ENCODE measurements at regions not wholly inside any gene's neighbourhood (a gene's known extent, or its start where the extent isn't known, plus 50 kb on each side); places are given as distances from the start of the nearest gene placed in this dataset.

DNA sequence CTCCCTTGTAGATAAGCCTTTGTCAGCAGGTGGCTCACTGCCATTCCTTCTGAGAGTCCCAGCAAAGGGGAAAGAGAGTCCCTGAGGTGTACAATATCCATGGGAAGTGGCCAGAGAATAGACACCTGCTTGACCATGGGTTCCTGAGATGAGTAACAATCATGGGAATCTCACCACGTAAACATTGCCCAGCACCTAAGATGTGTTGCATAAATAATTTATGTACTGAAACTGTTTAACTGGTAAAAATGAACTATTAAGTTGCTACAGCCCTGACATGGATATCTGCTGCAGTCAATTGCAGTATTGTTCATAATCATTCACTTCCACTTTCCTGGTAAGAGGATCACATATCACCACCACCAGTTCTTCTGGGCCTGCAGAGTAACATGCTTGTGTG, 123.8 kb upstream of the INHBA start:
- TF ChIP-seq POLR2AphosphoS5 (IDR thresholded peaks at IDR 0.05), result no peak
- TF ChIP-seq, protein P1, sequence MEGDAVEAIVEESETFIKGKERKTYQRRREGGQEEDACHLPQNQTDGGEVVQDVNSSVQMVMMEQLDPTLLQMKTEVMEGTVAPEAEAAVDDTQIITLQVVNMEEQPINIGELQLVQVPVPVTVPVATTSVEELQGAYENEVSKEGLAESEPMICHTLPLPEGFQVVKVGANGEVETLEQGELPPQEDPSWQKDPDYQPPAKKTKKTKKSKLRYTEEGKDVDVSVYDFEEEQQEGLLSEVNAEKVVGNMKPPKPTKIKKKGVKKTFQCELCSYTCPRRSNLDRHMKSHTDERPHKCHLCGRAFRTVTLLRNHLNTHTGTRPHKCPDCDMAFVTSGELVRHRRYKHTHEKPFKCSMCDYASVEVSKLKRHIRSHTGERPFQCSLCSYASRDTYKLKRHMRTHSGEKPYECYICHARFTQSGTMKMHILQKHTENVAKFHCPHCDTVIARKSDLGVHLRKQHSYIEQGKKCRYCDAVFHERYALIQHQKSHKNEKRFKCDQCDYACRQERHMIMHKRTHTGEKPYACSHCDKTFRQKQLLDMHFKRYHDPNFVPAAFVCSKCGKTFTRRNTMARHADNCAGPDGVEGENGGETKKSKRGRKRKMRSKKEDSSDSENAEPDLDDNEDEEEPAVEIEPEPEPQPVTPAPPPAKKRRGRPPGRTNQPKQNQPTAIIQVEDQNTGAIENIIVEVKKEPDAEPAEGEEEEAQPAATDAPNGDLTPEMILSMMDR (IDR thresholded peaks at IDR 0.05 in 8 of 11, conservative IDR thresholded peaks at IDR 0.05 in 3 of 11), result no peak
- peaks cover 0 to 9% (median under 1%) of the 10 kb centered on the region in 8 donors for H3K9me3 ChIP-seq
- 88 to 100% (median 91%) methylated on average over 1 of the region's 1 CpG for WGBS, 5 donors
- H3K4me3 ChIP-seq, result no peak overlapping the region
- DNase-seq, result no peak
- H3K4me1 ChIP-seq, result no peaks in the 10 kb centered on the region
- H3K27ac ChIP-seq, result no peak overlapping the region
- H3K36me3 ChIP-seq, result no peaks in the 10 kb centered on the region
- no peaks in the 10 kb centered on the region for H3K27me3 ChIP-seq (replicated peaks in 1 of 7)
- intact Hi-C loops (cut with DNase I; ENCODE audit: low total_unique reads), result no loop called here

DNA sequence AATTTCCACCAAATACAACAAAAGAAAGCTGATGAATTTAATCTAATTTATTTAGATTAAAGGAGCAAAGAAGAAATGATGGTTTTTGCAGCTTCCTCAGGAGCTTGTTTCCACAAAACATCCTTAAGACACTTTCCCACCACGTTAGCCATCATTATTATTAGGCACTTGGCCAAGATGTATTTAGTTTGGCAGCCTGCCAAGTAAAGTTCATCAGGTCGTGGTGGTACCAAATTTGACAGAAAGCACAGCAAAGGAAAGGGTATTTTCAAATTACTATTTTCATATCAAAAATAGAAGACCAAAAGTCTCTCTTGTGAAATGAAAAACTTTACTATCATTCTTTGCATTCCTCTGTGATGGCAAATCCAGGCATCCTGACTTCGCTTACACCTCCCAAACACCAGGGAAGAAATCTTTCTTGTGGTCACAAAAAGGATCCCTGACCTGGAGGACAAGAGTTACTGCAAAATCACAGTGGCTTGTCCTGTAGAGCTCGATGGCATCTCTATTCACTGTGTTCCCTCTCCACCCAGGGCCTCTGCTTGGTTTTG, 123.1 kb upstream of the INHBA start:
- H3K36me3 ChIP-seq, result no peaks in the 10 kb centered on the region
- DNase-seq, result no peak
- no peaks in the 10 kb centered on the region for H3K27me3 ChIP-seq (replicated peaks in 1 of 7)
- 39 to 52% (median 46%) methylated on average over 4 of the region's 4 CpGs for WGBS, 5 donors
- intact Hi-C loops (cut with DNase I; ENCODE audit: low total_unique reads), result no loop called here
- H3K4me1 ChIP-seq, result no peaks in the 10 kb centered on the region
- H3K4me3 ChIP-seq, result no peak overlapping the region
- H3K27ac ChIP-seq, result no peak overlapping the region
- no peak for TF ChIP-seq POLR2A (IDR thresholded peaks at IDR 0.05)
- no peak for TF ChIP-seq POLR2AphosphoS5 (IDR thresholded peaks at IDR 0.05)
- TF ChIP-seq, protein P1 (IDR thresholded peaks at IDR 0.05 in 8 of 11, conservative IDR thresholded peaks at IDR 0.05 in 3 of 11), result no peak
- peaks cover 0 to 2% (median 0%) of the 10 kb centered on the region in 8 donors for H3K9me3 ChIP-seq

DNA sequence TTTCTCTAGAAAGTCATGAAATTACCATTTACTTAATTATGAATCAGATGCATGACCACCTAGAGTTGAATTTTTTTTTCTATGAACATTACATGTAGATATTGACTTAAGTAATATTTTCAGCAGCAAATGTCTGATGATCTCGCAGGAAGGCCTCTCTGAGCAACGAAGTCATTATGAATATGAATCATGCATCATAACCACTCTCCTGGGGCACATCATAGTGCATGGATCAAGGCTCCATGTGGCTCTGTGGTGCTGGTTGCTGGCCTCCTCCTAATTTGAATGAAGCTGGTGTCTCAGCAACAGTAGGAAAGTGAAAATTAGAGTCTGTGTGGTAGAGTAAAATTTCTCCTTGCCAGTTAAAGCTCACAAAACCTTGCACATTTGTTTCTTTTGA, 121.4 kb upstream of the INHBA start:
- WGBS, 5 donors, result 61 to 80% (median 76%) methylated on average over 2 of the region's 2 CpGs
- intact Hi-C loops (cut with DNase I; ENCODE audit: low total_unique reads), result no loop called here

DNA sequence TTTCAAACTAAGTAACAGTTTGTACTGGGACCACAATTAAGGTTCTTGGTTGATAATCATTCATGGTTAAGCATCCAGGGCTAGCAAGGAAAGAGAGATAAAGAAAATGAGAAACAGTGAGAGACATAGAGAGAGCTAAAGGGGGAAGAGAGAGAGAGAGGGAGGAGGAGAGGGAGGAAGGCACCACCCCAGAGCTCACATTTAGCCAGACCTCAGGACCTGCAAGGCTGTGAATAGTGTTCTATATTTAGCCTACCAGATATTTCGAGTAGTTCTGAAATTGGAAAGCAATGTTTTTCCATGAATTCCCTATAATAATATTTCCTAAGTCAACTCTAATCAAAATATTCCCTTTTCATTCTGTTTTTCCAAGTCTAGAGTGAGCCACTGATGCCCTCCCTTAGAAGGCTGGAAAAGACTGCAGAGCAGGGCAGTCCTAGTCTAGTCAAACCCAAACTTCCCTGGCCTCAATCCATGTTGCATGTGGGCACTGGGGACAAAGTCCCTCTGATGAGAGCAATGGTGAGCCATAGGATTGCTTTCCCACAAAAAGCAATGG, 119.4 kb upstream of the INHBA start:
- intact Hi-C loops (cut with DNase I; ENCODE audit: low total_unique reads), result no loop called here
- Histone ChIP-seq H3K27ac (no peak overlapping the region), H3K9me3 (peaks cover 0 to 14% (median 0%) of the 10 kb centered on the region in 8 donors), H3K4me1 (no peaks in the 10 kb centered on the region), H3K4me3 (no peak overlapping the region), H3K27me3 (replicated peaks in 1 of 7) (no peaks in the 10 kb centered on the region), H3K36me3 (no peaks in the 10 kb centered on the region)
- WGBS, 5 donors, result 24 to 48% (median 46%) methylated on average over 1 of the region's 1 CpG
- DNase-seq, result no peak
- TF ChIP-seq POLR2AphosphoS5 (IDR thresholded peaks at IDR 0.05) (no peak), POLR2A (IDR thresholded peaks at IDR 0.05) (no peak)
- TF ChIP-seq, protein P1 (IDR thresholded peaks at IDR 0.05 in 8 of 11, conservative IDR thresholded peaks at IDR 0.05 in 3 of 11), result no peak

More for the DNA sequence above, 121.4 kb upstream of the INHBA start:
- Histone ChIP-seq H3K27ac (no peak overlapping the region), H3K36me3 (no peaks in the 10 kb centered on the region), H3K27me3 (replicated peaks in 1 of 7) (no peaks in the 10 kb centered on the region), H3K4me3 (no peak overlapping the region), H3K4me1 (no peaks in the 10 kb centered on the region), H3K9me3 (peaks cover 0 to 13% (median 0%) of the 10 kb centered on the region in 8 donors)
- TF ChIP-seq, protein P1 (IDR thresholded peaks at IDR 0.05 in 8 of 11, conservative IDR thresholded peaks at IDR 0.05 in 3 of 11), result no peak
- TF ChIP-seq POLR2A (IDR thresholded peaks at IDR 0.05) (no peak), POLR2AphosphoS5 (IDR thresholded peaks at IDR 0.05) (no peak)
- no peak for DNase-seq

Measured in spleen (tissue), 11 donors.